Ascending aorta (tissue), 2 donors: ENCODE measurements at regions not wholly inside any gene's neighbourhood (a gene's known extent, or its start where the extent isn't known, plus 50 kb on each side); places are given as distances from the start of the nearest gene placed in this dataset.

Source experiments
- DNase-seq, 2 donors: peaks; one replicate each; pipeline ENCODE4 v3.0.0-alpha.2; 2019; ENCODE audit warnings: low spot score in 2 of 2
- H3K27ac ChIP-seq, 2 donors: fragments of 200-600 bp; sonication (generic); one replicate each; pipeline ENCODE4 v1.5.1; 2016 to 2017; ENCODE audit warnings: mild to moderate bottlenecking in 1 of 2
- H3K27me3 ChIP-seq: fragments of 200-600 bp; sonication (generic); one replicate; pipeline ENCODE4 v1.5.1; 2017
- H3K36me3 ChIP-seq, 2 donors: fragments of 200-600 bp; sonication (generic); one replicate each; pipeline ENCODE4 v1.5.1; 2016
- H3K4me1 ChIP-seq, 2 donors: fragments of 200-600 bp; sonication (generic); one replicate each; pipeline ENCODE4 v1.5.1; 2016 to 2017; ENCODE audit warnings: mild to moderate bottlenecking in 1 of 2
- H3K4me3 ChIP-seq, 2 donors: fragments of 200-600 bp; sonication (generic); one replicate each; pipeline ENCODE4 v1.5.1; 2016 to 2017; ENCODE audit warnings: mild to moderate bottlenecking in 1 of 2
- H3K9me3 ChIP-seq, 2 donors: fragments of 200-600 bp; sonication (generic); one replicate each; pipeline ENCODE4 v1.5.1; 2016
- CTCF ChIP-seq, 3 experiments: fragments of 200-600 bp in 2 of 3; fragments of 450-650 bp in 1 of 3; sonication (generic) in 2 of 3; IDR thresholded peaks; one replicate each; pipeline ENCODE4 v1.5.1; 2016 to 2019; ENCODE audit warnings: antibody characterized with exemption in 3 of 3, mild to moderate bottlenecking in 1 of 3, moderate library complexity in 1 of 3
- intact Hi-C: fragments of 100-400 bp; cut with DNase I; formaldehyde crosslinking; loops from one replicate; pipeline ENCODE4 v1.15.1; 2023

- H3K9me3 ChIP-seq: no peaks in the 10 kb centered on the region
- intact Hi-C loops: no loop called here
- H3K27me3 ChIP-seq: no peaks in the 10 kb centered on the region
- no peak for TF ChIP-seq CTCF (IDR thresholded peaks at IDR 0.05)
- no peak for DNase-seq
- H3K4me3 ChIP-seq: no peak overlapping the region
- H3K4me1 ChIP-seq: no peaks in the 10 kb centered on the region
- H3K27ac ChIP-seq: no peak overlapping the region
- H3K36me3 ChIP-seq: no peaks in the 10 kb centered on the region
Measured at GRCh38 chr5:173549644-173550043, 66.8 kb downstream of the BOD1 start.

GRCh38 chr5:173547579-173547978 lies 68.9 kb downstream of the BOD1 start:
- intact Hi-C loops: no loop called here
- Histone ChIP-seq H3K36me3 (no peaks in the 10 kb centered on the region), H3K4me1 (no peaks in the 10 kb centered on the region), H3K9me3 (no peaks in the 10 kb centered on the region), H3K27ac (no peak overlapping the region), H3K4me3 (no peak overlapping the region), H3K27me3 (no peaks in the 10 kb centered on the region)
- no peak for DNase-seq
- TF ChIP-seq CTCF (IDR thresholded peaks at IDR 0.05): no peak

- no peak for TF ChIP-seq CTCF (IDR thresholded peaks at IDR 0.05)
- H3K36me3 ChIP-seq: no peaks in the 10 kb centered on the region
- no peak overlapping the region for H3K4me3 ChIP-seq
- H3K27ac ChIP-seq: no peak overlapping the region
- no peaks in the 10 kb centered on the region for H3K9me3 ChIP-seq
- peak in 1 of 2 donors; percentile 52 for DNase-seq
- intact Hi-C loops: no loop called here
- H3K27me3 ChIP-seq: no peaks in the 10 kb centered on the region
- H3K4me1 ChIP-seq: no peaks in the 10 kb centered on the region
Measured at GRCh38 chr5:173542964-173543363, 73.5 kb downstream of the BOD1 start.

- DNase-seq: peak in 1 of 2 donors; percentile 13
- no peaks in the 10 kb centered on the region for H3K4me1 ChIP-seq
- no peaks in the 10 kb centered on the region for H3K36me3 ChIP-seq
- H3K9me3 ChIP-seq: no peaks in the 10 kb centered on the region
- H3K4me3 ChIP-seq: no peak overlapping the region
- no peak for TF ChIP-seq CTCF (IDR thresholded peaks at IDR 0.05)
- no peak overlapping the region for H3K27ac ChIP-seq
- no peaks in the 10 kb centered on the region for H3K27me3 ChIP-seq
- intact Hi-C loops: no loop called here
Measured at GRCh38 chr5:173542159-173542558, 74.3 kb downstream of the BOD1 start.

- Histone ChIP-seq H3K27ac (no peak overlapping the region), H3K4me1 (no peaks in the 10 kb centered on the region), H3K9me3 (no peaks in the 10 kb centered on the region), H3K27me3 (no peaks in the 10 kb centered on the region), H3K4me3 (no peak overlapping the region), H3K36me3 (no peaks in the 10 kb centered on the region)
- TF ChIP-seq CTCF (IDR thresholded peaks at IDR 0.05): no peak
- no peak for DNase-seq
- intact Hi-C loops: no loop called here
Measured at GRCh38 chr5:173538654-173539053, 77.8 kb downstream of the BOD1 start.

- no peak for DNase-seq
- intact Hi-C loops: no loop called here
- no peaks in the 10 kb centered on the region for H3K36me3 ChIP-seq
- no peaks in the 10 kb centered on the region for H3K4me1 ChIP-seq
- H3K4me3 ChIP-seq: no peak overlapping the region
- H3K27ac ChIP-seq: no peak overlapping the region
- no peak for TF ChIP-seq CTCF (IDR thresholded peaks at IDR 0.05)
- H3K27me3 ChIP-seq: no peaks in the 10 kb centered on the region
- no peaks in the 10 kb centered on the region for H3K9me3 ChIP-seq
Measured at GRCh38 chr5:173538018-173538417, 78.4 kb downstream of the BOD1 start.
